Endothelial cell of umbilical vein (primary cell): ENCODE measurements at regions not wholly inside any gene's neighbourhood (a gene's known extent, or its start where the extent isn't known, plus 50 kb on each side); places are given as distances from the start of the nearest gene placed in this dataset.

Experiments
- BruUV-seq: library from RNA; stranded (reverse); fragments of 400-500 nt; replicated peaks from 2 replicates; lab custom pipeline; 2021; lab: Mats Ljungman, UMichigan
- CTCF ChIA-PET: fragments of 300-600, 350-600 bp; sonication (Branson Sonifier 250); formaldehyde crosslinking; loops from one replicate; lab custom pipeline; 2021; ENCODE audit warnings: antibody characterized with exemption, inconsistent platforms; lab: Charles Lee
- POLR2A ChIA-PET: fragments of 300-600, 350-600 bp; sonication (Branson Sonifier 250); formaldehyde crosslinking; loops from one replicate; lab custom pipeline; 2021; ENCODE audit warnings: antibody characterized with exemption, inconsistent platforms; lab: Charles Lee
- DNase-seq: peaks from one replicate; pipeline ENCODE4 v3.0.0-alpha.2; 2011; ENCODE audit warnings: low read depth, low spot score
- FAIRE-seq: peaks from 2 replicates; lab custom pipeline; 2011; peaks lifted over from hg19 to GRCh38; lab: Jason Lieb, UNC
- H2AFZ ChIP-seq: 2 replicates; pipeline ENCODE4 v1.6.0; 2012; ENCODE audit warnings: low read depth, low read length, control low read depth, inconsistent platforms
- H3K27ac ChIP-seq: 2 replicates; pipeline ENCODE4 v1.5.1; 2011; ENCODE audit warnings: low read depth, mild to moderate bottlenecking, control low read depth, low read length, moderate library complexity; ENCODE audit not compliant: insufficient read depth
- H3K27me3 ChIP-seq, 2 experiments: 2 replicates each; pipeline versions ENCODE4 v1.6.0 to v1.6.1; 2011; ENCODE audit warnings: low read length in 2 of 2, mixed read lengths in 1 of 2; ENCODE audit not compliant: control insufficient read depth in 2 of 2, insufficient read depth in 2 of 2
- H3K36me3 ChIP-seq, 2 experiments: 2 replicates in 1 of 2; 3 replicates in 1 of 2; pipeline ENCODE4 v1.5.1; 2011; ENCODE audit warnings: low read length in 2 of 2, mild to moderate bottlenecking in 1 of 2, moderate library complexity in 1 of 2; ENCODE audit not compliant: control insufficient read depth in 2 of 2, insufficient read depth in 2 of 2; ENCODE audit errors: extremely low read depth in 1 of 2
- H3K4me1 ChIP-seq: 3 replicates; pipeline ENCODE4 v1.5.1; 2011; ENCODE audit warnings: mild to moderate bottlenecking, low read length; ENCODE audit not compliant: control insufficient read depth, insufficient read depth; ENCODE audit errors: extremely low read depth
- H3K4me2 ChIP-seq: 2 replicates; pipeline ENCODE4 v1.6.1; 2011; ENCODE audit warnings: low read length, control low read depth, mixed read lengths; ENCODE audit not compliant: insufficient read depth
- H3K4me3 ChIP-seq, 3 experiments: fragments of 200-600 bp in 1 of 3; sonication (generic), shearing (Covaris generic) in 1 of 3; replicated peaks in 1 of 3; 2 replicates each; pipeline ENCODE4 v1.5.1; 2011 to 2016; ENCODE audit warnings: control low read depth in 3 of 3, low read length in 3 of 3, mild to moderate bottlenecking in 2 of 3, inconsistent platforms in 1 of 3, low read depth in 1 of 3, moderate library complexity in 1 of 3; ENCODE audit not compliant: insufficient read depth in 1 of 3
- H3K79me2 ChIP-seq: 2 replicates; pipeline ENCODE4 v1.6.0; 2012; ENCODE audit warnings: low read length, inconsistent platforms; ENCODE audit not compliant: control insufficient read depth, insufficient read depth
- H3K9ac ChIP-seq: replicated peaks from 2 replicates; pipeline ENCODE3; 2011; ENCODE audit warnings: low read length, control low read depth; ENCODE audit not compliant: insufficient read depth; ENCODE audit errors: extremely low read depth
- H3K9me1 ChIP-seq: replicated peaks from 3 replicates; pipeline ENCODE4 v1.6.0; 2011; ENCODE audit warnings: mild to moderate bottlenecking, low read length; ENCODE audit not compliant: control insufficient read depth, insufficient read depth; ENCODE audit errors: extremely low read depth
- H3K9me3 ChIP-seq: replicated peaks from 2 replicates; pipeline ENCODE4 v1.5.1; 2012; ENCODE audit warnings: low read length, inconsistent platforms; ENCODE audit not compliant: control insufficient read depth, insufficient read depth
- H4K20me1 ChIP-seq: replicated peaks from 2 replicates; pipeline ENCODE3; 2011; ENCODE audit warnings: mild to moderate bottlenecking, low read length; ENCODE audit not compliant: control insufficient read depth, insufficient read depth; ENCODE audit errors: extremely low read depth
- EZH2 ChIP-seq: IDR thresholded peaks from 2 replicates; pipeline ENCODE4 v1.6.1; 2012; ENCODE audit warnings: borderline replicate concordance, low read depth, mild to moderate bottlenecking, moderate library complexity, low read length, inconsistent platforms; ENCODE audit not compliant: severe bottlenecking
- FOS ChIP-seq: IDR thresholded peaks from 2 replicates; pipeline ENCODE4 v1.6.1; 2011; ENCODE audit warnings: mild to moderate bottlenecking, low read length, moderate library complexity, borderline replicate concordance; ENCODE audit not compliant: insufficient read depth
- GATA2 ChIP-seq: IDR thresholded peaks from 2 replicates; pipeline ENCODE4 v1.7.0; 2011; ENCODE audit warnings: low read depth, mild to moderate bottlenecking, moderate library complexity, mixed read lengths, low read length; ENCODE audit not compliant: insufficient read length, insufficient read depth
- JUN ChIP-seq: IDR thresholded peaks from 2 replicates; pipeline ENCODE4 v1.6.1; 2011; ENCODE audit warnings: borderline replicate concordance, low read depth; ENCODE audit not compliant: insufficient read length, insufficient read depth
- MAX ChIP-seq: IDR thresholded peaks from 2 replicates; pipeline ENCODE4 v1.6.1; 2011; ENCODE audit not compliant: insufficient read depth, insufficient read length
- MYC ChIP-seq: IDR thresholded peaks from one replicate; pipeline ENCODE4 v1.6.1; 2011; ENCODE audit warnings: mild to moderate bottlenecking, low read depth, low read length
- POLR2A ChIP-seq: IDR thresholded peaks from 2 replicates; pipeline ENCODE4 v1.6.1; 2012; ENCODE audit warnings: low read depth, mild to moderate bottlenecking, control low read depth, low read length
- POLR2AphosphoS5 ChIP-seq: IDR thresholded peaks from 2 replicates; pipeline ENCODE4 v1.6.1; 2012; ENCODE audit warnings: low read depth, mild to moderate bottlenecking, control low read depth, low read length, moderate library complexity; ENCODE audit not compliant: insufficient read depth
- dilution Hi-C: fragments of 300-500 bp; cut with MboI; formaldehyde crosslinking; loops from one replicate; pipeline ENCODE4 v1.15.0; 2019; ENCODE audit warnings: low sequenced_read_pairs; ENCODE audit not compliant: extremely low pct_ligation_motif_present
- intact Hi-C: fragments of 100-400 bp; cut with micrococcal nuclease; formaldehyde crosslinking; loops from one replicate; pipeline ENCODE4 v1.10.0; 2022
- TF ChIP-seq, protein P1 (sequence below), 2 donors: IDR thresholded peaks; 1 replicate in 1 of 2; 2 replicates in 1 of 2; pipeline ENCODE4 v1.5.1; 2011; ENCODE audit warnings: low read length in 2 of 2, mild to moderate bottlenecking in 2 of 2, moderate library complexity in 2 of 2, control low read depth in 1 of 2, inconsistent platforms in 1 of 2, low read depth in 1 of 2; ENCODE audit not compliant: insufficient read depth in 1 of 2; ENCODE audit errors: extremely low read depth in 1 of 2

- H3K27ac ChIP-seq, result no peak overlapping the region
- H3K9me3 ChIP-seq, result peaks cover 5% of the 10 kb centered on the region
- CTCF ChIA-PET, result no interaction called here
- no peak overlapping the region for H2AFZ ChIP-seq
- BruUV-seq, result no TSS peak
- FAIRE-seq (no peak), DNase-seq (no peak)
- H3K9ac ChIP-seq, result no peak overlapping the region
- no peaks in the 10 kb centered on the region for H4K20me1 ChIP-seq
- no peak overlapping the region for H3K4me2 ChIP-seq
- intact Hi-C loops (no loop called here), dilution Hi-C loops (no loop called here)
- no peak overlapping the region for H3K4me3 ChIP-seq
- no peaks in the 10 kb centered on the region for H3K27me3 ChIP-seq
- H3K36me3 ChIP-seq, result no peaks in the 10 kb centered on the region
- H3K9me1 ChIP-seq, result no peaks in the 10 kb centered on the region
- no peak for TF ChIP-seq POLR2A
- TF ChIP-seq JUN, result no peak
- TF ChIP-seq, protein P1, sequence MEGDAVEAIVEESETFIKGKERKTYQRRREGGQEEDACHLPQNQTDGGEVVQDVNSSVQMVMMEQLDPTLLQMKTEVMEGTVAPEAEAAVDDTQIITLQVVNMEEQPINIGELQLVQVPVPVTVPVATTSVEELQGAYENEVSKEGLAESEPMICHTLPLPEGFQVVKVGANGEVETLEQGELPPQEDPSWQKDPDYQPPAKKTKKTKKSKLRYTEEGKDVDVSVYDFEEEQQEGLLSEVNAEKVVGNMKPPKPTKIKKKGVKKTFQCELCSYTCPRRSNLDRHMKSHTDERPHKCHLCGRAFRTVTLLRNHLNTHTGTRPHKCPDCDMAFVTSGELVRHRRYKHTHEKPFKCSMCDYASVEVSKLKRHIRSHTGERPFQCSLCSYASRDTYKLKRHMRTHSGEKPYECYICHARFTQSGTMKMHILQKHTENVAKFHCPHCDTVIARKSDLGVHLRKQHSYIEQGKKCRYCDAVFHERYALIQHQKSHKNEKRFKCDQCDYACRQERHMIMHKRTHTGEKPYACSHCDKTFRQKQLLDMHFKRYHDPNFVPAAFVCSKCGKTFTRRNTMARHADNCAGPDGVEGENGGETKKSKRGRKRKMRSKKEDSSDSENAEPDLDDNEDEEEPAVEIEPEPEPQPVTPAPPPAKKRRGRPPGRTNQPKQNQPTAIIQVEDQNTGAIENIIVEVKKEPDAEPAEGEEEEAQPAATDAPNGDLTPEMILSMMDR (IDR thresholded peaks at IDR 0.05; ENCODE audit: extremely low read depth in 1 of 2, insufficient read depth in 1 of 2, low read depth in 1 of 2, low read length in 2 of 2), result no peak
- no peak for TF ChIP-seq GATA2
- TF ChIP-seq MAX, result no peak
- TF ChIP-seq POLR2AphosphoS5, result no peak
- no peak for TF ChIP-seq MYC
- TF ChIP-seq FOS, result no peak
- TF ChIP-seq EZH2, result no peak
- H3K4me1 ChIP-seq, result no peaks in the 10 kb centered on the region
- POLR2A ChIA-PET, result no interaction called here
- no peaks in the 10 kb centered on the region for H3K79me2 ChIP-seq
Observed at GRCh38 chr2:104361414-104361813, 492.5 kb upstream of the POU3F3 start.
